ENCODE measurements at regions not wholly inside any gene's neighbourhood (a gene's known extent, or its start where the extent isn't known, plus 50 kb on each side); places are given as distances from the start of the nearest gene placed in this dataset.

- DNase-seq (ENCODE audit: low spot score), result no peak
Measured at GRCh38 chrX:58051346-58051745, 141.1 kb upstream of the ZXDA start.

DNA sequence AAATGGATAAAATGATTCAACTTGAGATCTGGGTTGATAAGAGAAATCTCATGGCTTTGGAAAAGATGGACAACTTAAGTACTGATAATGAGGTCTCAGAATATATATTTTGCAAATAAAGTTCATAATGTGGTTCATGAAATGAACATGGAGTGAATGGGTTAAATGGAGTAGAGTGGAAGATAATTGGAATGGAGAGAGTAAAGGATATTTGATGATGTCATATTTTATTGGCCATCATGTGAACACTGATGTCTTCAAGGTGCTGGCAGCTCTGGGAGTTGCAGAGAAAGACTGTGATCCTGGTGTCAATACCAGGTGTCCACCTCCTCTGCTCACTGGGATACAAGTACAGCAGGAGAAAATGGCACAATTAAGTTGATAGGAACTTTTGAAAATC, 133.9 kb upstream of the ZXDA start:
- no peak for DNase-seq (ENCODE audit: low spot score)

DNA sequence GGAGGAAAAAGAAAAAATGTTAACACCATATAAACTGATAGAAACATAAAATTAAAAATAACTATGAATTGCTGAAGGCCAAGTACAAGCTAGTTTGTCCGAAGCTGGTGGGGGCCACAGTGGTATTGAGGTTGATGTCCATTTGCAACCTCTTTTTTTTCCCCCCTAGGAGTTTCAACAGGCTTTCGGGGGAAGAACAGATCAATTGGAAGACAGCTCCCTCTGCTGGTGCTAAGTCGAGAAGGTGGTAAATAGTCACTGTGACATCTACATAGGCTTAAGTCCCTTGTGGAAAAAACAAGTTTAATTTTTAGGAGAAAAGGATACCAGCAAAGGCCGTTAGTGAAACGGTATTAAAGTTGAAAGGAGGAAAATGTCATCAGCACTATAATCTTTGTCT, 115.7 kb upstream of the ZXDA start:
- peak; percentile 66 for DNase-seq (ENCODE audit: low spot score)

- no peak for DNase-seq (ENCODE audit: low spot score)
Measured at GRCh38 chrX:57985951-57986350, 75.7 kb upstream of the ZXDA start.

DNA sequence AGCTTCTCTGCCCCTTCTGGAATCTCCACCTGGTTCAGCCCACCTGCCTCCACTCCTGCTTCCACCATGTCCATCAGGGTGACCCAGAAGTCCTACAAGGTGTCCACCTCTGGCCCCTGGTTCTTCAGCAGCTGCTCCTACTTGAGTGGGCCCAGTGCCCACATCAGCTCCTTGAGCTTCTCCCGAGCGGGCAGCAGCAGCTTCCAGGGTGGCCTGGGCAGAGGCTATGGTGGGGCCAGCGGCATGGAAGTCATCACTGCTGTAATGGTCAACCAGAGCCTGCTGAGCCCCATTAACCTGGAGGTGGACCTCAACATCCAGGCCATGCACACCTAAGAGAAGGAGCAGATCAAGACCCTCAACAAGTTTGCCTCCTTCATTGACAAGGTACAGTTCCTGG, 74.4 kb upstream of the ZXDA start:
- DNase-seq (ENCODE audit: low spot score), result no peak

DNA sequence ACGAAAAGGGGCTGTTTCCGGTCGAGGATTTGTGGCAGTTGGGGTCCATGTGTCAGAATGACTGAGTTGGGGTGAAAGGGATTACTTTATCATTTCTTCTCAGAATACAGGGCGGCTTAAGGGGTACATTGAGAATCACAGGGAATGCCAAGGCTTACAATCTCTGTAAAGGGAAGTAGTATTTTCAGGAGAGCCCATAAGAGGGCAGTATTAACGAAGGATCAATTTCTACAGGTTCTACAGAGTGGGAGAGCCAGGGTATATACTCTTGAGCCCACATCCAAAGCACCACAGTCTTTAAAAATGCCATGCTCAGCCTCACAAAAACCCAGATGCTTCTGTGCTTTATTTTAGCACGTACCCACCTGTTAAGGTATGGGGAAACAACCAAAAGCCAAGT, 67.7 kb upstream of the ZXDA start:
- DNase-seq (ENCODE audit: low spot score), result peak; percentile 11

GRCh38 chrX:57964975-57965374, 54.7 kb upstream of the ZXDA start:
- peak; percentile 28 for DNase-seq (ENCODE audit: low spot score)
